ENCODE measurements at regions not wholly inside any gene's neighbourhood (a gene's known extent, or its start where the extent isn't known, plus 50 kb on each side); places are given as distances from the start of the nearest gene placed in this dataset.

DNA sequence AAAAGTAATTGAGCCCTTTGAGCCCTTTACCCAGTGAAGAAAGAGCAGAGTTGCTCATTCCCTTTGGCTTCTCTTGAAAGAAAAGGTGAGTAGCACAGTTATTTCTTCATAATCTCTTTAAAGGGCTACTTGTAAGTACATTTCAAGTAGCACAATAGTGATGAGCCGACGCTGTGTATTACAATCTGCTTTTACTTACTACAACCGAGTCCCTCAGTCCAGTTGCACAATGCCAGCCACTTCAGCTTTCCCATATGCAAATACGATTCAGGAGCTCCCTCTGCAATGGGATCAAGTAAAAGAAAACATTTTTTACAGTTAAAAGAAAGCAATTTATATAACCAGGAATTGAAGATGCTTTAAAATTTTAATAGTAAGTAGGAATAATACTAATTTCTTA lies 868.5 kb downstream of the RNF144A start:
- no peaks in the 10 kb centered on the region for H3K27me3 Mint-ChIP-seq (ENCODE audit: low read depth)
- H3K4me1 Mint-ChIP-seq = no peaks in the 10 kb centered on the region
- no peak overlapping the region for H3K4me3 Mint-ChIP-seq
- TF ChIP-seq CTCF (IDR thresholded peaks at IDR 0.05; ENCODE audit: unreplicated experiment in 3 of 3) = no peak
- no peak overlapping the region for H3K27ac Mint-ChIP-seq
- peaks cover 4% of the 10 kb centered on the region for H3K9me3 Mint-ChIP-seq
- no peaks in the 10 kb centered on the region for H3K36me3 Mint-ChIP-seq (ENCODE audit: low read depth)

DNA sequence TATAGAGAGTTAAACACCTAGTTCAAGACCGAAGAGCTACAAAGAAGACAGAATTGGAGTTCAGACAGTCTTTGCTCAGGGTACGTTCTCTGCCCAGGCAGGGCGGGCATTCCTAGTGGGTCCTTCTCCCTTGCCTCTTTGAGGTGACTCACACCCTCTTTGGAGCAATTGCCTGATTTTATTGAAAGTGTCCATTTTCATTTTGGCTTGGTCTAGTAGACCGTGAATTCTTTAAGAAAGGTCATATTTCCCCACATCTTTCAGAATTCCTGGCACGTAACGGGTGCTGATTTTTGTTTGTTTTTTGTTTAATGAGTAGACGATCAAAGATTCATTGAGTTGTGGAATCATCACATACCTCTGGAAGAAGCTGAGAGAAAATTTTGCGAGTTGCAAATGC lies 871.5 kb downstream of the RNF144A start:
- Mint-ChIP-seq H3K4me1 (peaks cover 10% of the 10 kb centered on the region), H3K27me3 (ENCODE audit: low read depth) (no peaks in the 10 kb centered on the region), H3K4me3 (no peak overlapping the region), H3K36me3 (ENCODE audit: low read depth) (no peaks in the 10 kb centered on the region), H3K9me3 (no peaks in the 10 kb centered on the region), H3K27ac (no peak overlapping the region)
- no peak for TF ChIP-seq CTCF (IDR thresholded peaks at IDR 0.05; ENCODE audit: unreplicated experiment in 3 of 3)

GRCh38 chr2:7792031-7792651 lies 874.9 kb downstream of the RNF144A start:
- H3K27me3 Mint-ChIP-seq (ENCODE audit: low read depth) = no peaks in the 10 kb centered on the region
- H3K27ac Mint-ChIP-seq = no peak overlapping the region
- peaks cover 21% of the 10 kb centered on the region for H3K4me1 Mint-ChIP-seq
- TF ChIP-seq CTCF (IDR thresholded peaks at IDR 0.05; ENCODE audit: unreplicated experiment in 3 of 3) = no peak
- H3K36me3 Mint-ChIP-seq (ENCODE audit: low read depth) = no peaks in the 10 kb centered on the region
- no peaks in the 10 kb centered on the region for H3K9me3 Mint-ChIP-seq
- no peak overlapping the region for H3K4me3 Mint-ChIP-seq

GRCh38 chr2:7795778-7796563 lies 878.8 kb downstream of the RNF144A start:
- Mint-ChIP-seq H3K36me3 (ENCODE audit: low read depth) (no peaks in the 10 kb centered on the region), H3K4me1 (peaks cover 21% of the 10 kb centered on the region), H3K27ac (peak overlapping the region; percentile 34 to 85 (median 38)), H3K27me3 (ENCODE audit: low read depth) (no peaks in the 10 kb centered on the region), H3K4me3 (no peak overlapping the region), H3K9me3 (peaks cover 13% of the 10 kb centered on the region)
- TF ChIP-seq CTCF (IDR thresholded peaks at IDR 0.05; ENCODE audit: unreplicated experiment in 3 of 3) = no peak

- H3K36me3 Mint-ChIP-seq (ENCODE audit: low read depth) = no peaks in the 10 kb centered on the region
- no peaks in the 10 kb centered on the region for H3K27me3 Mint-ChIP-seq (ENCODE audit: low read depth)
- peaks cover 10% of the 10 kb centered on the region for H3K4me1 Mint-ChIP-seq
- TF ChIP-seq CTCF (IDR thresholded peaks at IDR 0.05; ENCODE audit: unreplicated experiment in 3 of 3) = no peak
- H3K4me3 Mint-ChIP-seq = no peak overlapping the region
- H3K27ac Mint-ChIP-seq = no peak overlapping the region
- peaks cover 25% of the 10 kb centered on the region for H3K9me3 Mint-ChIP-seq
These were observed 881.8 kb upstream of the ID2 start for GRCh38 chr2:7800031-7800430.

DNA sequence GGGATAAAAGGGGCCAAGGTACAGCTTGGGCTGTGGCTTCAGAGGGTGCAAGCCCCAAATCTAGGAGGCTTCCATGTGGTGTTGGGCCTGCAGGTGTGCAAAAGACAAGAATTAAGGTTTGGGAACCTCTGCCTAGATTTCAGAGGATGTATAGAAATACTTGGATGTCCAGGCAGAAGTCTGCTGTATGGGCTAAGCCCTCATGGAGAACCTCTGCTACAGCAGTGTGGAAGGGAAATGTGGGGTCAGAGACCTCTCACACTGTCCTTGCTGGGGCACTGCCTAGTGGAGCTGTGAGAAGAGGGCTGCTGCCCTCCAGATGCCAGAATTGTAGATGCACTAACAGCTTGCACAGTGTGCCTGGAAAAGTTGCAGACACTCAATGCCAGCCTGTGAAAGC lies 880.6 kb upstream of the ID2 start:
- Mint-ChIP-seq H3K36me3 (ENCODE audit: low read depth) (no peaks in the 10 kb centered on the region), H3K27me3 (ENCODE audit: low read depth) (no peaks in the 10 kb centered on the region), H3K9me3 (peaks cover 26% of the 10 kb centered on the region), H3K4me1 (no peaks in the 10 kb centered on the region), H3K4me3 (no peak overlapping the region), H3K27ac (no peak overlapping the region)
- TF ChIP-seq CTCF (IDR thresholded peaks at IDR 0.05; ENCODE audit: unreplicated experiment in 3 of 3) = no peak

All from nephron (organoid).